GM18873 (cell line): ENCODE measurements at regions not wholly inside any gene's neighbourhood (a gene's known extent, or its start where the extent isn't known, plus 50 kb on each side); places are given as distances from the start of the nearest gene placed in this dataset.

Experiments
- ATAC-seq: cut with Tn5 transposase; IDR thresholded peaks from one replicate; pipeline ENCODE4 v1.9.1; 2021; ENCODE audit warnings: mild to moderate bottlenecking, moderate library complexity, moderate number of reproducible peaks; ENCODE audit not compliant: unreplicated experiment, low FRiP score

DNA sequence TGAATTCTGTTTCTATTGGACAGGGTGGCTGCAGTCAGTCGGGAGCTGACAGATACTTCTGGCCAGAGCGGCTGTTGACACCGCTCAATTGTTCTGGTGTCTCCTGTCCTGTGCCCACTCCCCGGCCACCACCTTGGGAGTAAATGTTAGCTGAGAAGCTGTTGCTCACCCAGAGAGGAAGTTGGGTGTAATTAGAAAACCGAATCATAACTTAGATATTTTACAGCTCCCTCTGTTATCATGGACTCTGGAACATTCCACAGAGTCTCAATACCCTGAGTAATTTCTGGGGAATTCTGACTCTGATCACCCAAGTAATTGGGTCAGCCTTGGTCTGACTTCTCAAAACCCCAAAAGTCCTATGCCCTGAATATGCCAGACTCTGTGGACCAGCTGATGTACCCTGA lies 58.3 kb upstream of the RFLNA start:
- ATAC-seq = no peak

DNA sequence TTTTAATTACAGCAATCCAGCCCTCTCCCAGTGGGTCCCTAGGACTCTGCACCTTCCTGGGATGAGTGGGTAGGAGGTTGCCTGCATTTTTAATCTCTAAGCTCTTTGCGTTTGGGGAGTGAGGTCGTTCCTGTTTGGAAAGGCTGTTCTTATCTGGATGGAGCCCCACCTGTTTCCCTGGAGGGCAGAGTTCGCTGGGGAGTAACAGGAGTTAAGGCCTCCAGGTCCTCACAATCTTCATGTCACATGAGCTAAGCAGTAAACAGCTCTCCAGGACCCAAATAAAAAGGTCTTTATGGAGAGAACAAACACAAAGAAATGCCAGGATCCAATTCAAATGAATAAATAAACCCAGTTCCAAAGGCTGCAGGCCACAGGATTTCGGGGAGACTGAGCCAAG lies 56.0 kb upstream of the RFLNA start:
- ATAC-seq = no peak

- no peak for ATAC-seq
Observed at GRCh38 chr12:124240493-124240892, 54.4 kb upstream of the RFLNA start.

- no peak for ATAC-seq
Observed at GRCh38 chr12:124241776-124242528, 52.9 kb upstream of the RFLNA start.

- ATAC-seq = no peak
Observed at GRCh38 chr12:124242529-124243065, 52.3 kb upstream of the RFLNA start.

- no peak for ATAC-seq
Observed at GRCh38 chr12:124243936-124244335, 51.0 kb upstream of the RFLNA start.
